ENCODE measurements at regions not wholly inside any gene's neighbourhood (a gene's known extent, or its start where the extent isn't known, plus 50 kb on each side); places are given as distances from the start of the nearest gene placed in this dataset.

- no peak overlapping the region for H2AK5ac ChIP-seq (ENCODE audit: insufficient read length, low read length)
- no peaks in the 10 kb centered on the region for H3K4me1 ChIP-seq (ENCODE audit: insufficient read depth, low read length)
- no CpG with 5 or more reads among the region's 1 CpG for WGBS (ENCODE audit: extremely low coverage, insufficient read length, low lambda C conversion rate)
- H3K79me1 ChIP-seq (ENCODE audit: insufficient read depth, low read depth, low read length, poor library complexity, severe bottlenecking) = no peaks in the 10 kb centered on the region
- H3K9ac ChIP-seq (ENCODE audit: extremely low read depth, insufficient read length, low read length) = no peak overlapping the region
- H3K56ac ChIP-seq (ENCODE audit: insufficient read length, low read depth, low read length) = no peak overlapping the region
- H4K91ac ChIP-seq (ENCODE audit: insufficient read length, low read depth, low read length) = no peak overlapping the region
- H3K23me2 ChIP-seq (ENCODE audit: insufficient read length, low read depth, low read length, poor library complexity, severe bottlenecking) = no peaks in the 10 kb centered on the region
- no peaks in the 10 kb centered on the region for H3K9me3 ChIP-seq (ENCODE audit: control insufficient read depth, low read depth, low read length)
- no peaks in the 10 kb centered on the region for H4K20me1 ChIP-seq (ENCODE audit: control insufficient read depth, insufficient read depth, insufficient read length)
- no peak overlapping the region for H3K4ac ChIP-seq (ENCODE audit: low read depth, low read length)
- no peak overlapping the region for H2BK120ac ChIP-seq (ENCODE audit: low read depth, low read length, poor library complexity, severe bottlenecking)
- H3K79me2 ChIP-seq (ENCODE audit: insufficient read depth, low read length) = no peaks in the 10 kb centered on the region
- H4K5ac ChIP-seq (ENCODE audit: insufficient read length, low read depth, low read length) = no peak overlapping the region
- no peak overlapping the region for H2BK20ac ChIP-seq (ENCODE audit: low read depth, low read length, poor library complexity, severe bottlenecking)
- H2BK15ac ChIP-seq (ENCODE audit: low read depth, low read length) = no peak overlapping the region
- H3K27ac Mint-ChIP-seq = no peak overlapping the region; a peak in 1 of 7 replicates
- no peak overlapping the region for H3K23ac ChIP-seq (ENCODE audit: insufficient read length, low read depth, low read length)
- no peaks in the 10 kb centered on the region for H3K27me3 Mint-ChIP-seq (ENCODE audit: low read depth)
- no peak overlapping the region for H3K27ac ChIP-seq (ENCODE audit: insufficient read length, low read depth, low read length)
- no peak for DNase-seq
- H2BK5ac ChIP-seq (ENCODE audit: insufficient read length, low read length) = no peak overlapping the region
- peaks cover 6 to 27% (median 13%) of the 10 kb centered on the region in 3 experiments for H3K36me3 Mint-ChIP-seq (ENCODE audit: insufficient read depth in 1 of 3, low read depth in 3 of 3)
- no peak overlapping the region for H4K8ac ChIP-seq (replicated peaks; ENCODE audit: insufficient read length, low read depth, low read length)
- no peak overlapping the region for H3K4me2 ChIP-seq (ENCODE audit: insufficient read depth, insufficient read length, low read length)
- H2AFZ ChIP-seq (ENCODE audit: low read length) = no peak overlapping the region
- no peak for TF ChIP-seq CTCF (conservative IDR thresholded peaks at IDR 0.05)
- H3T11ph ChIP-seq (ENCODE audit: low read length) = no peak overlapping the region
- H3K14ac ChIP-seq (ENCODE audit: insufficient read depth, low read length) = no peak overlapping the region
- peaks cover 23 to 27% of the 10 kb centered on the region in 2 experiments for H3K9me3 Mint-ChIP-seq
- no peak overlapping the region for H3K18ac ChIP-seq (ENCODE audit: insufficient read length, low read depth, low read length)
- no peaks in the 10 kb centered on the region for H3K4me1 Mint-ChIP-seq
- H3K4me3 Mint-ChIP-seq = no peak overlapping the region
- H3K27me3 ChIP-seq (ENCODE audit: insufficient read depth, low read length) = no peaks in the 10 kb centered on the region
- H2BK12ac ChIP-seq (ENCODE audit: insufficient read length, low read depth, low read length) = no peak overlapping the region
Measured at GRCh38 chr4:33714971-33715370, 2529.3 kb downstream of the ARAP2 start.

Measured in H9 (cell line).